ENCODE measurements at regions not wholly inside any gene's neighbourhood (a gene's known extent, or its start where the extent isn't known, plus 50 kb on each side); places are given as distances from the start of the nearest gene placed in this dataset.

DNA sequence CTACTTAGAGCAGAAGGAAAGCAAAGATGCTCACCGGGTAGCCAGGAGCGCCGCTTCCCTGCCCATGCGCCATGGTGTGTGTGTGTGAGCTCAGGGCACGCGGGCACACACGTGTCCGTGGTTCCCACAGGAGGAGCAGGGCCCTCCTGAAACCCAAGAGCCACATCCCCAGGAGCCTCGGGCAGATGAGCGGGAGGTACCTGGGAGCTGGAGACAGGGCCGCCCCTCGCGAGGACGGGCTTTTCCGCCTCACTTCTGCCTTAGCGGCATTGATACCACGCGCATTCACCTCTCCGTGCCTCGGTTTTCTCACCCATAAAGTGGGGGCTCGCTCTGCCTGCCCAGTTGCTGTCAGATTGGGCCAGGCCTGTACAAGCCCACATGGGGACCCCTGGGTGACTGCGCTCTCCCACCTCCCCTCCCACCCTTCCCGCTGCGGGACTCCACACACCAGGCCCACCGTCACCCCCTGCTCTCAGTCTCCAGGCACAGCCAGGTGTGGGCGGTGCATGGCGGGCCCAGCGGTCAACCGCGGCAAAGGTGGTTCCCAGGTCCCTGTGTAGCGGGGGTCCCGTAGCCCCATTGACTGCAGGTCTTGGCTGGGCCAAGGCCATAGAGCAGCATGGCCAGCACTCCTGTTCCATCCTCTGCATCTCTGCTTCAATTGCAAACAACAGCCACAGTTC is 66.3 kb downstream of the SIK1 start:
- Mint-ChIP-seq H3K4me3 (no peak overlapping the region), H3K9me3 (no peaks in the 10 kb centered on the region), H3K4me1 (peaks cover 11% of the 10 kb centered on the region), H3K27me3 (ENCODE audit: low read depth) (no peaks in the 10 kb centered on the region), H3K36me3 (no peaks in the 10 kb centered on the region), H3K27ac (no peak overlapping the region)
- TF ChIP-seq ATF1 (CRISPR knock-in tag; IDR thresholded peaks at IDR 0.05) (no peak), HMGA2 (CRISPR knock-in tag; IDR thresholded peaks at IDR 0.05) (no peak), GTF2I (CRISPR knock-in tag; conservative IDR thresholded peaks at IDR 0.05) (no peak), GABPB1 (CRISPR knock-in tag; IDR thresholded peaks at IDR 0.05) (no peak)
- TF ChIP-seq, protein P1, sequence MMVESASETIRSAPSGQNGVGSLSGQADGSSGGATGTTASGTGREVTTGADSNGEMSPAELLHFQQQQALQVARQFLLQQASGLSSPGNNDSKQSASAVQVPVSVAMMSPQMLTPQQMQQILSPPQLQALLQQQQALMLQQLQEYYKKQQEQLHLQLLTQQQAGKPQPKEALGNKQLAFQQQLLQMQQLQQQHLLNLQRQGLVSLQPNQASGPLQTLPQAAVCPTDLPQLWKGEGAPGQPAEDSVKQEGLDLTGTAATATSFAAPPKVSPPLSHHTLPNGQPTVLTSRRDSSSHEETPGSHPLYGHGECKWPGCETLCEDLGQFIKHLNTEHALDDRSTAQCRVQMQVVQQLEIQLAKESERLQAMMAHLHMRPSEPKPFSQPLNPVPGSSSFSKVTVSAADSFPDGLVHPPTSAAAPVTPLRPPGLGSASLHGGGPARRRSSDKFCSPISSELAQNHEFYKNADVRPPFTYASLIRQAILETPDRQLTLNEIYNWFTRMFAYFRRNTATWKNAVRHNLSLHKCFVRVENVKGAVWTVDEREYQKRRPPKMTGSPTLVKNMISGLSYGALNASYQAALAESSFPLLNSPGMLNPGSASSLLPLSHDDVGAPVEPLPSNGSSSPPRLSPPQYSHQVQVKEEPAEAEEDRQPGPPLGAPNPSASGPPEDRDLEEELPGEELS (CRISPR knock-in tag; IDR thresholded peaks at IDR 0.05) = no peak
- TF ChIP-seq, protein P2, sequence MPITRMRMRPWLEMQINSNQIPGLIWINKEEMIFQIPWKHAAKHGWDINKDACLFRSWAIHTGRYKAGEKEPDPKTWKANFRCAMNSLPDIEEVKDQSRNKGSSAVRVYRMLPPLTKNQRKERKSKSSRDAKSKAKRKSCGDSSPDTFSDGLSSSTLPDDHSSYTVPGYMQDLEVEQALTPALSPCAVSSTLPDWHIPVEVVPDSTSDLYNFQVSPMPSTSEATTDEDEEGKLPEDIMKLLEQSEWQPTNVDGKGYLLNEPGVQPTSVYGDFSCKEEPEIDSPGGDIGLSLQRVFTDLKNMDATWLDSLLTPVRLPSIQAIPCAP (CRISPR knock-in tag; IDR thresholded peaks at IDR 0.05) = no peak
- TF ChIP-seq, protein P3, sequence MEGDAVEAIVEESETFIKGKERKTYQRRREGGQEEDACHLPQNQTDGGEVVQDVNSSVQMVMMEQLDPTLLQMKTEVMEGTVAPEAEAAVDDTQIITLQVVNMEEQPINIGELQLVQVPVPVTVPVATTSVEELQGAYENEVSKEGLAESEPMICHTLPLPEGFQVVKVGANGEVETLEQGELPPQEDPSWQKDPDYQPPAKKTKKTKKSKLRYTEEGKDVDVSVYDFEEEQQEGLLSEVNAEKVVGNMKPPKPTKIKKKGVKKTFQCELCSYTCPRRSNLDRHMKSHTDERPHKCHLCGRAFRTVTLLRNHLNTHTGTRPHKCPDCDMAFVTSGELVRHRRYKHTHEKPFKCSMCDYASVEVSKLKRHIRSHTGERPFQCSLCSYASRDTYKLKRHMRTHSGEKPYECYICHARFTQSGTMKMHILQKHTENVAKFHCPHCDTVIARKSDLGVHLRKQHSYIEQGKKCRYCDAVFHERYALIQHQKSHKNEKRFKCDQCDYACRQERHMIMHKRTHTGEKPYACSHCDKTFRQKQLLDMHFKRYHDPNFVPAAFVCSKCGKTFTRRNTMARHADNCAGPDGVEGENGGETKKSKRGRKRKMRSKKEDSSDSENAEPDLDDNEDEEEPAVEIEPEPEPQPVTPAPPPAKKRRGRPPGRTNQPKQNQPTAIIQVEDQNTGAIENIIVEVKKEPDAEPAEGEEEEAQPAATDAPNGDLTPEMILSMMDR (IDR thresholded peaks at IDR 0.05) = no peak
- TF ChIP-seq, protein P4, sequence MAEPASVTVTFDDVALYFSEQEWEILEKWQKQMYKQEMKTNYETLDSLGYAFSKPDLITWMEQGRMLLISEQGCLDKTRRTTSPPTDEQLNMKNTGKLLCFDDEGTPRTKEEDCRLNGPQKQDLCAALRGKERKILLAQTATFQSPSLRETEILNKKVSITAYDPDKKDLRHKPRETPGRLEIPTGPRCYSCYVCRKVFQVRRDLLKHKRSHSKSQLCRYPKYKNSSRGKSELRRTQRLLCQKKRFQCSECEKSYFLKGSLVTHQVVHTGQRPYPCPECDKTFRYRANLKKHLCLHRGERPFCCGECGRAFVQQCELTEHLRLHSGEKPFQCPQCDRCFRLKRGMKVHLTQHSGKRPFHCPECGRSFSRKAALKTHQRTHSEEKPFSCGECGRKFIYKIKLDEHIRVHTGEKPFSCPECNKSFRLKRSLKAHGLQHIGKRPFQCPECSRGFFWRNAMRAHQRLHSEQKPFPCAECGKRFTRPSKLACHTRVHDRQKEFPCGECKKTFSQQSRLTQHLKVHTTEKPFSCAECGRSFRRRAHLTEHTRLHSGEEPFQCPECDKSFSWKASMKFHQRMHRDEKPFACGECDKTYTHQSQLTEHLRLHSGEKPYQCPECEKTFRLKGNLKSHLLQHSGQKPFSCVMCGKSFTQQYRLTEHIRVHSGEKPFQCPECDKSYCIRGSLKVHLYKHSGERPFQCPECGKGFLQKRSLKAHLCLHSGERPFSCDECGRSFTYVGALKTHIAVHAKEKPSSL (CRISPR knock-in tag; conservative IDR thresholded peaks at IDR 0.05) = no peak
- TF ChIP-seq, protein P5, sequence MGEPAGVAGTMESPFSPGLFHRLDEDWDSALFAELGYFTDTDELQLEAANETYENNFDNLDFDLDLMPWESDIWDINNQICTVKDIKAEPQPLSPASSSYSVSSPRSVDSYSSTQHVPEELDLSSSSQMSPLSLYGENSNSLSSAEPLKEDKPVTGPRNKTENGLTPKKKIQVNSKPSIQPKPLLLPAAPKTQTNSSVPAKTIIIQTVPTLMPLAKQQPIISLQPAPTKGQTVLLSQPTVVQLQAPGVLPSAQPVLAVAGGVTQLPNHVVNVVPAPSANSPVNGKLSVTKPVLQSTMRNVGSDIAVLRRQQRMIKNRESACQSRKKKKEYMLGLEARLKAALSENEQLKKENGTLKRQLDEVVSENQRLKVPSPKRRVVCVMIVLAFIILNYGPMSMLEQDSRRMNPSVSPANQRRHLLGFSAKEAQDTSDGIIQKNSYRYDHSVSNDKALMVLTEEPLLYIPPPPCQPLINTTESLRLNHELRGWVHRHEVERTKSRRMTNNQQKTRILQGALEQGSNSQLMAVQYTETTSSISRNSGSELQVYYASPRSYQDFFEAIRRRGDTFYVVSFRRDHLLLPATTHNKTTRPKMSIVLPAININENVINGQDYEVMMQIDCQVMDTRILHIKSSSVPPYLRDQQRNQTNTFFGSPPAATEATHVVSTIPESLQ (CRISPR knock-in tag; IDR thresholded peaks at IDR 0.05) = no peak
- CTCF ChIA-PET = no interaction called here
- no peak for DNase-seq (ENCODE audit: low spot score)
- no peak for ATAC-seq
- POLR2A ChIA-PET = no interaction called here

DNA sequence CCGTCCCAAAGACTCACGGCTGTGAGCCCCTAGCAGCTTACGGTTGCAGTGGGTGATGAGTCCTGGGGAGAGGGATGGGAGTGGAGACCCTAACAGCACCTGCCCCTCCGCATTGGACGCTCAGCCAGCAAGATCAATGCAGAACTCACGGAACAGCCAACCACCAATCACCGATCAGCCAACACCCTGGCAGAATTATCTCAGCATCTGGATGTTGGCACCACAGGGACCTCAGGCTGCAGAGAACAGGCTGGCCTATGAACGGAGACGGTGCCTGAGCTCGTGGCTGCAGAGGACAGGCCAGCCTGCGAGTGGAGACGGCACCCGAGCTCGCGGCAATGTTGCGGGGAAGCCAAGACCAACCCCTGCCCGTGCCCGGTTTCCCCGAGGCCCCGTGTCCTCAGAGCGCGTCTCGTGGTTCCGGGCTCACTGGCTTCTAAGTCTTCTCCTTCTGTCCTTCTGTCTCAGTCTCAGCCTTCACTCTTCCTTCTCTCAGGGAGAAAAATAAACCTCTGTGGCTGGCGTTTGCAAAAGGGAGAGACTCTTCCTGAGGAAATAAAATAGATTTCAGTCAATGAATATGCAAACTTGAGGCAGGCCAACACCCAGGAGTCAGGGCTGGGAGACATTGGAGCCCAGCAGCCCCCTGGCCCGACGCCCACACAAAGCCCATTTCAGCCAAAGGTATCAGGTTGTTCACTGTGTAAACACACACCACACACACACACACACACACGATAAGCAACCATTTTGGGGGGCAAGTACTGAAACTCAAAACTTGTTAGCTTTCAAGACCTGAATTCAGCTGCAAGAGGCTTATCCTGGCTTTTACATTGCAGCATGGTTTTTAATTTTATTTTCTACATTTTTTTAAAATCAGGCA is 67.8 kb downstream of the SIK1 start:
- peaks cover 11% of the 10 kb centered on the region for H3K4me1 Mint-ChIP-seq
- POLR2A ChIA-PET = no interaction called here
- peak overlapping the region; percentile 41; the same call in 1 of the 2 replicates for H3K27ac Mint-ChIP-seq
- DNase-seq (ENCODE audit: low spot score) (no peak), ATAC-seq (no peak)
- no peaks in the 10 kb centered on the region for H3K27me3 Mint-ChIP-seq (ENCODE audit: low read depth)
- TF ChIP-seq ESRRA (CRISPR knock-in tag; IDR thresholded peaks at IDR 0.05; ENCODE audit: borderline replicate concordance) (no peak), ATF1 (CRISPR knock-in tag; IDR thresholded peaks at IDR 0.05) (no peak), ELF4 (CRISPR knock-in tag; IDR thresholded peaks at IDR 0.05; ENCODE audit: low read depth) (no peak), CREB1 (CRISPR knock-in tag; IDR thresholded peaks at IDR 0.05) (no peak)
- TF ChIP-seq, protein P6, sequence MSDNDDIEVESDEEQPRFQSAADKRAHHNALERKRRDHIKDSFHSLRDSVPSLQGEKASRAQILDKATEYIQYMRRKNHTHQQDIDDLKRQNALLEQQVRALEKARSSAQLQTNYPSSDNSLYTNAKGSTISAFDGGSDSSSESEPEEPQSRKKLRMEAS (CRISPR knock-in tag; IDR thresholded peaks at IDR 0.05) = no peak
- TF ChIP-seq, protein P7, sequence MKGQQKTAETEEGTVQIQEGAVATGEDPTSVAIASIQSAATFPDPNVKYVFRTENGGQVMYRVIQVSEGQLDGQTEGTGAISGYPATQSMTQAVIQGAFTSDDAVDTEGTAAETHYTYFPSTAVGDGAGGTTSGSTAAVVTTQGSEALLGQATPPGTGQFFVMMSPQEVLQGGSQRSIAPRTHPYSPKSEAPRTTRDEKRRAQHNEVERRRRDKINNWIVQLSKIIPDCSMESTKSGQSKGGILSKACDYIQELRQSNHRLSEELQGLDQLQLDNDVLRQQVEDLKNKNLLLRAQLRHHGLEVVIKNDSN (CRISPR knock-in tag; IDR thresholded peaks at IDR 0.05) = no peak
- TF ChIP-seq, protein P8, sequence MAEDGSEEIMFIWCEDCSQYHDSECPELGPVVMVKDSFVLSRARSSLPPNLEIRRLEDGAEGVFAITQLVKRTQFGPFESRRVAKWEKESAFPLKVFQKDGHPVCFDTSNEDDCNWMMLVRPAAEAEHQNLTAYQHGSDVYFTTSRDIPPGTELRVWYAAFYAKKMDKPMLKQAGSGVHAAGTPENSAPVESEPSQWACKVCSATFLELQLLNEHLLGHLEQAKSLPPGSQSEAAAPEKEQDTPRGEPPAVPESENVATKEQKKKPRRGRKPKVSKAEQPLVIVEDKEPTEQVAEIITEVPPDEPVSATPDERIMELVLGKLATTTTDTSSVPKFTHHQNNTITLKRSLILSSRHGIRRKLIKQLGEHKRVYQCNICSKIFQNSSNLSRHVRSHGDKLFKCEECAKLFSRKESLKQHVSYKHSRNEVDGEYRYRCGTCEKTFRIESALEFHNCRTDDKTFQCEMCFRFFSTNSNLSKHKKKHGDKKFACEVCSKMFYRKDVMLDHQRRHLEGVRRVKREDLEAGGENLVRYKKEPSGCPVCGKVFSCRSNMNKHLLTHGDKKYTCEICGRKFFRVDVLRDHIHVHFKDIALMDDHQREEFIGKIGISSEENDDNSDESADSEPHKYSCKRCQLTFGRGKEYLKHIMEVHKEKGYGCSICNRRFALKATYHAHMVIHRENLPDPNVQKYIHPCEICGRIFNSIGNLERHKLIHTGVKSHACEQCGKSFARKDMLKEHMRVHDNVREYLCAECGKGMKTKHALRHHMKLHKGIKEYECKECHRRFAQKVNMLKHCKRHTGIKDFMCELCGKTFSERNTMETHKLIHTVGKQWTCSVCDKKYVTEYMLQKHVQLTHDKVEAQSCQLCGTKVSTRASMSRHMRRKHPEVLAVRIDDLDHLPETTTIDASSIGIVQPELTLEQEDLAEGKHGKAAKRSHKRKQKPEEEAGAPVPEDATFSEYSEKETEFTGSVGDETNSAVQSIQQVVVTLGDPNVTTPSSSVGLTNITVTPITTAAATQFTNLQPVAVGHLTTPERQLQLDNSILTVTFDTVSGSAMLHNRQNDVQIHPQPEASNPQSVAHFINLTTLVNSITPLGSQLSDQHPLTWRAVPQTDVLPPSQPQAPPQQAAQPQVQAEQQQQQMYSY (CRISPR knock-in tag; IDR thresholded peaks at IDR 0.05) = no peak
- H3K4me3 Mint-ChIP-seq = no peak overlapping the region
- H3K9me3 Mint-ChIP-seq = no peaks in the 10 kb centered on the region
- no peaks in the 10 kb centered on the region for H3K36me3 Mint-ChIP-seq
- CTCF ChIA-PET = no interaction called here

All from WTC11 (cell line).